ENCODE measurements at regions not wholly inside any gene's neighbourhood (a gene's known extent, or its start where the extent isn't known, plus 50 kb on each side); places are given as distances from the start of the nearest gene placed in this dataset.

- no peak for TF ChIP-seq SMAD2 (IDR thresholded peaks at IDR 0.05; ENCODE audit: low read depth, low read length)
- no peak for TF ChIP-seq SRSF3 (IDR thresholded peaks at IDR 0.05; ENCODE audit: insufficient read depth, low read length)
- no peak for TF ChIP-seq ZBTB12 (CRISPR knock-in tag; IDR thresholded peaks at IDR 0.05)
- TF ChIP-seq, protein P1, sequence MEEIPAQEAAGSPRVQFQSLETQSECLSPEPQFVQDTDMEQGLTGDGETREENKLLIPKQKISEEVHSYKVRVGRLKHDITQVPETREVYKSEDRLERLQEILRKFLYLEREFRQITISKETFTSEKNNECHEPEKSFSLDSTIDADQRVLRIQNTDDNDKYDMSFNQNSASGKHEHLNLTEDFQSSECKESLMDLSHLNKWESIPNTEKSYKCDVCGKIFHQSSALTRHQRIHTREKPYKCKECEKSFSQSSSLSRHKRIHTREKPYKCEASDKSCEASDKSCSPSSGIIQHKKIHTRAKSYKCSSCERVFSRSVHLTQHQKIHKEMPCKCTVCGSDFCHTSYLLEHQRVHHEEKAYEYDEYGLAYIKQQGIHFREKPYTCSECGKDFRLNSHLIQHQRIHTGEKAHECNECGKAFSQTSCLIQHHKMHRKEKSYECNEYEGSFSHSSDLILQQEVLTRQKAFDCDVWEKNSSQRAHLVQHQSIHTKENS (CRISPR knock-in tag; IDR thresholded peaks at IDR 0.05): no peak
- peak; percentile 22 for TF ChIP-seq MEIS2 (IDR thresholded peaks at IDR 0.05; ENCODE audit: partially characterized antibody)
- no peak for TF ChIP-seq CTCF (IDR thresholded peaks at IDR 0.05 in 2 of 3, conservative IDR thresholded peaks at IDR 0.05 in 1 of 3; ENCODE audit: insufficient read depth in 2 of 3, low read depth in 1 of 3, low read length in 3 of 3)
- no peak for TF ChIP-seq PTBP1 (IDR thresholded peaks at IDR 0.05; ENCODE audit: low read depth, low read length)
- TF ChIP-seq, protein P2, sequence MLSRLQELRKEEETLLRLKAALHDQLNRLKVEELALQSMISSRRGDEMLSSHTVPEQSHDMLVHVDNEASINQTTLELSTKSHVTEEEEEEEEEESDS (CRISPR knock-in tag; IDR thresholded peaks at IDR 0.05): no peak
- TF ChIP-seq ZNF354B (CRISPR knock-in tag; IDR thresholded peaks at IDR 0.05): no peak
- TF ChIP-seq SLC30A9 (CRISPR knock-in tag; IDR thresholded peaks at IDR 0.05): no peak
- TF ChIP-seq ZNF224 (CRISPR knock-in tag; IDR thresholded peaks at IDR 0.05): no peak
- no peak for TF ChIP-seq TCFL5 (CRISPR knock-in tag; conservative IDR thresholded peaks at IDR 0.05)
- TF ChIP-seq, protein P3, sequence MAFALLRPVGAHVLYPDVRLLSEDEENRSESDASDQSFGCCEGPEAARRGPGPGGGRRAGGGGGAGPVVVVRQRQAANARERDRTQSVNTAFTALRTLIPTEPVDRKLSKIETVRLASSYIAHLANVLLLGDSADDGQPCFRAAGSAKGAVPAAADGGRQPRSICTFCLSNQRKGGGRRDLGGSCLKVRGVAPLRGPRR (CRISPR knock-in tag; IDR thresholded peaks at IDR 0.05): no peak
- TF ChIP-seq RBM15 (IDR thresholded peaks at IDR 0.05; ENCODE audit: insufficient read depth, low read length): no peak
- TF ChIP-seq SMARCA5 (IDR thresholded peaks at IDR 0.05): no peak
- no peak for TF ChIP-seq HDAC6 (IDR thresholded peaks at IDR 0.05; ENCODE audit: low read depth, low read length)
- no peak for TF ChIP-seq CCAR2 (IDR thresholded peaks at IDR 0.05; ENCODE audit: low read depth, low read length)
- no peak for TF ChIP-seq ZNF561 (CRISPR knock-in tag; conservative IDR thresholded peaks at IDR 0.05)
- peak; percentile 33; the same call in 1 of the 2 replicates for TF ChIP-seq POLR2AphosphoS5 (IDR thresholded peaks at IDR 0.05; ENCODE audit: control insufficient read depth, insufficient read depth, low read depth, low read length)
- no peak for TF ChIP-seq SRF (CRISPR knock-in tag; IDR thresholded peaks at IDR 0.05)
- no peak for TF ChIP-seq ZNF668 (CRISPR knock-in tag; IDR thresholded peaks at IDR 0.05)
- no peak for TF ChIP-seq ZNF121 (CRISPR knock-in tag; conservative IDR thresholded peaks at IDR 0.05)
- TF ChIP-seq RFX1 (IDR thresholded peaks at IDR 0.05): no peak
- no peak for TF ChIP-seq ADNP (tag; IDR thresholded peaks at IDR 0.05)
- TF ChIP-seq ZBTB2 (IDR thresholded peaks at IDR 0.05): 0 out of 2 replicates have a peak, but pooled peaks have one; percentile 47
- no peak for TF ChIP-seq GTF2A2 (tag; IDR thresholded peaks at IDR 0.05)
Observed at GRCh38 chr15:34654625-34655024, 71.2 kb upstream of the GOLGA8B start (continued).
